ENCODE measurements at regions not wholly inside any gene's neighbourhood (a gene's known extent, or its start where the extent isn't known, plus 50 kb on each side); places are given as distances from the start of the nearest gene placed in this dataset.
A peak's percentile ranks its signal among the peaks of the same experiment; 100 is the strongest.

DNA sequence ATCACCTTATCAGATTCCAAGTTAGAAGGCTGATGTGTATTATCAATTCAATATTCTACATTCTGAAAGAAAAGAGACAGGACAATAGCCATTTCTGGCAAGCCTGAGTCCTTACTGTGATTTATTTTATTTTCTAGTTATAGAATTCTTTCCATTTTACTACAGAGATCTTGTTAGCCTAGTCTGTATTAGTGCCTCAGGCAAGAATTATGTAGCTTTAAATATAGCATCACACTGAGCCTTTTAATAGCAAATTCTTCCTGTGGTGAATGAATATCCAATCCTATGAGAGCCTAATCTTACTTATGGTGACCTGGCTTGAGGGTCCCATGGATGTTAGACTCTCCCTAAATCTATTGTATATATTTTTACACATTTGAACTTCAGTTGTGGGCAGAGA, 732.8 kb upstream of the CITED2 start:
- Histone ChIP-seq H3K36me3 (ENCODE audit: insufficient read depth, low read length) (no peaks in the 10 kb centered on the region), H3K4me3 (ENCODE audit: insufficient read depth, low read depth, low read length) (no peak overlapping the region), H3K27me3 (ENCODE audit: insufficient read depth, low read length) (no peaks in the 10 kb centered on the region), H3K9me3 (ENCODE audit: insufficient read depth, low read depth, low read length) (no peaks in the 10 kb centered on the region), H3K4me2 (ENCODE audit: low read length) (no peak overlapping the region), H4K20me1 (ENCODE audit: insufficient read depth, low read length) (no peaks in the 10 kb centered on the region), H2AFZ (ENCODE audit: low read depth, low read length) (no peak overlapping the region), H3K79me2 (ENCODE audit: insufficient read depth, low read length) (no peaks in the 10 kb centered on the region), H3K9ac (ENCODE audit: low read length) (no peak overlapping the region), H3K27ac (ENCODE audit: low read depth, low read length) (no peak overlapping the region), H3K4me1 (ENCODE audit: insufficient read depth, low read length) (no peaks in the 10 kb centered on the region)
- Mint-ChIP-seq H3K4me1 (ENCODE audit: low read depth, unreplicated experiment) (no peaks in the 10 kb centered on the region), H3K9me3 (ENCODE audit: unreplicated experiment) (no peaks in the 10 kb centered on the region), H3K27ac (ENCODE audit: unreplicated experiment) (no peak overlapping the region), H3K27me3 (ENCODE audit: low read depth, unreplicated experiment) (no peaks in the 10 kb centered on the region), H3K36me3 (ENCODE audit: low read depth, unreplicated experiment) (no peaks in the 10 kb centered on the region), H3K4me3 (ENCODE audit: unreplicated experiment) (no peak overlapping the region)
- TF ChIP-seq, protein P1, sequence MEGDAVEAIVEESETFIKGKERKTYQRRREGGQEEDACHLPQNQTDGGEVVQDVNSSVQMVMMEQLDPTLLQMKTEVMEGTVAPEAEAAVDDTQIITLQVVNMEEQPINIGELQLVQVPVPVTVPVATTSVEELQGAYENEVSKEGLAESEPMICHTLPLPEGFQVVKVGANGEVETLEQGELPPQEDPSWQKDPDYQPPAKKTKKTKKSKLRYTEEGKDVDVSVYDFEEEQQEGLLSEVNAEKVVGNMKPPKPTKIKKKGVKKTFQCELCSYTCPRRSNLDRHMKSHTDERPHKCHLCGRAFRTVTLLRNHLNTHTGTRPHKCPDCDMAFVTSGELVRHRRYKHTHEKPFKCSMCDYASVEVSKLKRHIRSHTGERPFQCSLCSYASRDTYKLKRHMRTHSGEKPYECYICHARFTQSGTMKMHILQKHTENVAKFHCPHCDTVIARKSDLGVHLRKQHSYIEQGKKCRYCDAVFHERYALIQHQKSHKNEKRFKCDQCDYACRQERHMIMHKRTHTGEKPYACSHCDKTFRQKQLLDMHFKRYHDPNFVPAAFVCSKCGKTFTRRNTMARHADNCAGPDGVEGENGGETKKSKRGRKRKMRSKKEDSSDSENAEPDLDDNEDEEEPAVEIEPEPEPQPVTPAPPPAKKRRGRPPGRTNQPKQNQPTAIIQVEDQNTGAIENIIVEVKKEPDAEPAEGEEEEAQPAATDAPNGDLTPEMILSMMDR (IDR thresholded peaks at IDR 0.05; ENCODE audit: insufficient read depth, low read depth, low read length), result no peak
- TF ChIP-seq EZH2 (IDR thresholded peaks at IDR 0.05; ENCODE audit: insufficient read depth, low read length), result no peak
- FAIRE-seq (no peak), DNase-seq (ENCODE audit: low read depth) (no peak)

DNA sequence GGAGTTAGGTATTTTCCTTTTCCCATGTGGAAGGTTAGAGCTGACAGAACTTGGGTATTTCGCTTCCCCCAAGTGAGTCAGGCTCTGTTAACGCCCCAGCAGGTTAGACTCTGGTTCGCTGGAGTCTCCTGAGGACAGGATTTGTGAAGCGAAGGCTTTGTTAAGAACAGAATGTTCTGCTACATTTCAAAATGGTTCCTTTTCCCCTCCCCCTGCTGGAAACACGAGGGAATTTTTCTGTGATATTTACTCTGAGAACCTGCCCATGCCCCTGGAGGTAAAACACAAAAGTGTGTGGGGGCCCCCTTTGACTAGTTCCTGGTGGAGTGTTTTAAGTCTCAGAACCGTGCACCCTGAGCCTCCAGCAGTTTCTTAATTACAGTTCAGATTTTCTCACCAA, 731.4 kb upstream of the CITED2 start:
- Mint-ChIP-seq H3K27me3 (ENCODE audit: low read depth, unreplicated experiment) (no peaks in the 10 kb centered on the region), H3K27ac (ENCODE audit: unreplicated experiment) (no peak overlapping the region), H3K4me1 (ENCODE audit: low read depth, unreplicated experiment) (no peaks in the 10 kb centered on the region), H3K9me3 (ENCODE audit: unreplicated experiment) (no peaks in the 10 kb centered on the region), H3K4me3 (ENCODE audit: unreplicated experiment) (no peak overlapping the region), H3K36me3 (ENCODE audit: low read depth, unreplicated experiment) (no peaks in the 10 kb centered on the region)
- TF ChIP-seq, protein P1 (IDR thresholded peaks at IDR 0.05; ENCODE audit: insufficient read depth, low read depth, low read length), result no peak
- no peak for TF ChIP-seq EZH2 (IDR thresholded peaks at IDR 0.05; ENCODE audit: insufficient read depth, low read length)
- Histone ChIP-seq H3K4me2 (ENCODE audit: low read length) (no peak overlapping the region), H3K4me3 (ENCODE audit: insufficient read depth, low read depth, low read length) (no peak overlapping the region), H4K20me1 (ENCODE audit: insufficient read depth, low read length) (no peaks in the 10 kb centered on the region), H3K9ac (ENCODE audit: low read length) (no peak overlapping the region), H3K27ac (ENCODE audit: low read depth, low read length) (no peak overlapping the region), H3K4me1 (ENCODE audit: insufficient read depth, low read length) (no peaks in the 10 kb centered on the region), H2AFZ (ENCODE audit: low read depth, low read length) (peak overlapping the region; percentile 18), H3K27me3 (ENCODE audit: insufficient read depth, low read length) (no peaks in the 10 kb centered on the region), H3K36me3 (ENCODE audit: insufficient read depth, low read length) (no peaks in the 10 kb centered on the region), H3K79me2 (ENCODE audit: insufficient read depth, low read length) (no peaks in the 10 kb centered on the region), H3K9me3 (ENCODE audit: insufficient read depth, low read depth, low read length) (no peaks in the 10 kb centered on the region)
- DNase-seq (ENCODE audit: low read depth), result no peak
- FAIRE-seq, result no peak

DNA sequence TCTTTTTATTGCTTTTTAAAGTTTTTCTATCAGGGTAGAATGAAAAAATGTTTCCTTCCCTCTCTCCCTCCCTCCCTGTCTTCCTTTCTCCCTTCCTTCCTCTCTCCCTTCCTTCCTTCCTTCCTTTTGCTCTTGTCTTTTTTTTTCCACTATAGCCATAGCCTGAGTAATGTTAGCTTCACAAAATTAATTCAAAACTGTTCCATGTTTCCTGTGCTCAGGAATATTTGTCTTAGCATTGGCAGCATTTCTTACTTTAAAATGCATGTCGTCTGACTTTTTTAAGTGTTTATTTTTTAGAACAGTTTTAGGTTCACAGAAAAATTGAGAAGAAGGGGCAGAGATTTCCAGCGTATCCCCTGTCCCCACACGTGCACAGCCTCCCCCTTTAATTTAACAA, 730.8 kb upstream of the CITED2 start:
- FAIRE-seq (no peak), DNase-seq (ENCODE audit: low read depth) (no peak)
- Mint-ChIP-seq H3K36me3 (ENCODE audit: low read depth, unreplicated experiment) (no peaks in the 10 kb centered on the region), H3K9me3 (ENCODE audit: unreplicated experiment) (no peaks in the 10 kb centered on the region), H3K27me3 (ENCODE audit: low read depth, unreplicated experiment) (no peaks in the 10 kb centered on the region), H3K4me3 (ENCODE audit: unreplicated experiment) (no peak overlapping the region), H3K4me1 (ENCODE audit: low read depth, unreplicated experiment) (no peaks in the 10 kb centered on the region), H3K27ac (ENCODE audit: unreplicated experiment) (no peak overlapping the region)
- Histone ChIP-seq H2AFZ (ENCODE audit: low read depth, low read length) (peak overlapping the region; percentile 18), H3K27me3 (ENCODE audit: insufficient read depth, low read length) (no peaks in the 10 kb centered on the region), H3K79me2 (ENCODE audit: insufficient read depth, low read length) (no peaks in the 10 kb centered on the region), H3K9me3 (ENCODE audit: insufficient read depth, low read depth, low read length) (no peaks in the 10 kb centered on the region), H3K27ac (ENCODE audit: low read depth, low read length) (no peak overlapping the region), H3K4me3 (ENCODE audit: insufficient read depth, low read depth, low read length) (no peak overlapping the region), H4K20me1 (ENCODE audit: insufficient read depth, low read length) (no peaks in the 10 kb centered on the region), H3K4me1 (ENCODE audit: insufficient read depth, low read length) (no peaks in the 10 kb centered on the region), H3K4me2 (ENCODE audit: low read length) (no peak overlapping the region), H3K9ac (ENCODE audit: low read length) (no peak overlapping the region), H3K36me3 (ENCODE audit: insufficient read depth, low read length) (no peaks in the 10 kb centered on the region)
- TF ChIP-seq EZH2 (IDR thresholded peaks at IDR 0.05; ENCODE audit: insufficient read depth, low read length), result no peak
- TF ChIP-seq, protein P1 (IDR thresholded peaks at IDR 0.05; ENCODE audit: insufficient read depth, low read depth, low read length), result no peak
